Keratinocyte (primary cell): ENCODE measurements at regions not wholly inside any gene's neighbourhood (a gene's known extent, or its start where the extent isn't known, plus 50 kb on each side); places are given as distances from the start of the nearest gene placed in this dataset.

Experiments used
- DNase-seq: peaks from one replicate; pipeline ENCODE4 v3.0.0-alpha.2; 2011; ENCODE audit warnings: low read depth, missing footprints, low spot score
- FAIRE-seq: peaks from 2 replicates; lab custom pipeline; 2011; peaks lifted over from hg19 to GRCh38; lab: Jason Lieb, UNC
- H2AFZ ChIP-seq: 2 replicates; pipeline ENCODE4 v1.6.0; 2012; ENCODE audit warnings: low read length, control low read depth, inconsistent platforms; ENCODE audit not compliant: control insufficient read depth
- H3K27ac ChIP-seq: 2 replicates; pipeline ENCODE4 v1.5.1; 2011; ENCODE audit warnings: low read length; ENCODE audit not compliant: control insufficient read depth, insufficient read depth
- H3K27me3 ChIP-seq: 3 replicates; pipeline ENCODE4 v1.6.0; 2011; ENCODE audit warnings: low read length; ENCODE audit not compliant: control insufficient read depth, insufficient read depth; ENCODE audit errors: extremely low read depth
- H3K36me3 ChIP-seq, 2 experiments: 2 replicates in 1 of 2; 3 replicates in 1 of 2; pipeline ENCODE4 v1.5.1; 2011; ENCODE audit warnings: low read length in 2 of 2, mild to moderate bottlenecking in 1 of 2; ENCODE audit not compliant: control insufficient read depth in 2 of 2, insufficient read depth in 2 of 2; ENCODE audit errors: extremely low read depth in 1 of 2
- H3K4me1 ChIP-seq: 3 replicates; pipeline ENCODE4 v1.5.1; 2011; ENCODE audit warnings: low read length; ENCODE audit not compliant: control insufficient read depth, insufficient read depth; ENCODE audit errors: extremely low read depth
- H3K4me2 ChIP-seq: 3 replicates; pipeline ENCODE4 v1.6.0; 2011; ENCODE audit warnings: low read depth, low read length; ENCODE audit not compliant: control insufficient read depth, insufficient read depth; ENCODE audit errors: extremely low read depth
- H3K4me3 ChIP-seq, 3 experiments: fragments of 200-600 bp in 1 of 3; sonication (generic) in 1 of 3; 2 replicates in 2 of 3; 3 replicates in 1 of 3; pipeline ENCODE4 v1.5.1; 2011 to 2016; ENCODE audit warnings: low read length in 3 of 3, mild to moderate bottlenecking in 3 of 3, control low read depth in 2 of 3, inconsistent platforms in 1 of 3, low read depth in 1 of 3, mixed read lengths in 1 of 3, mixed run types in 1 of 3, moderate library complexity in 1 of 3; ENCODE audit not compliant: control insufficient read depth in 2 of 3, insufficient read depth in 2 of 3; ENCODE audit errors: extremely low read depth in 1 of 3
- H3K79me2 ChIP-seq: 2 replicates; pipeline ENCODE4 v1.6.0; 2012; ENCODE audit warnings: low read length; ENCODE audit not compliant: control insufficient read depth, insufficient read depth
- H3K9ac ChIP-seq: 3 replicates; pipeline ENCODE4 v1.6.0; 2011; ENCODE audit warnings: low read length; ENCODE audit not compliant: control insufficient read depth, insufficient read depth; ENCODE audit errors: extremely low read depth
- H3K9me1 ChIP-seq: 3 replicates; pipeline ENCODE4 v1.6.0; 2011; ENCODE audit warnings: low read length; ENCODE audit not compliant: control insufficient read depth, insufficient read depth; ENCODE audit errors: extremely low read depth
- H3K9me3 ChIP-seq: 2 replicates; pipeline ENCODE4 v1.5.1; 2012; ENCODE audit warnings: low read depth, low read length; ENCODE audit not compliant: control insufficient read depth
- H4K20me1 ChIP-seq: 3 replicates; pipeline ENCODE4 v1.6.0; 2011; ENCODE audit warnings: low read length; ENCODE audit not compliant: control insufficient read depth, insufficient read depth; ENCODE audit errors: extremely low read depth
- CTCF ChIP-seq, 3 experiments: IDR thresholded peaks in 1 of 3; conservative IDR thresholded peaks in 1 of 3; optimal IDR thresholded peaks in 1 of 3; 2 replicates in 2 of 3; 3 replicates in 1 of 3; pipeline versions ENCODE3 to v1.5.1; 2011; ENCODE audit warnings: low read length in 3 of 3, mild to moderate bottlenecking in 3 of 3, moderate library complexity in 2 of 3, control low read depth in 1 of 3, inconsistent platforms in 1 of 3; ENCODE audit not compliant: insufficient read depth in 2 of 3; ENCODE audit errors: extremely low read depth in 1 of 3
- EZH2 ChIP-seq: IDR thresholded peaks from one replicate; pipeline ENCODE4 v1.6.1; 2012; ENCODE audit warnings: inconsistent platforms, mild to moderate bottlenecking, low read length, moderate library complexity
- dilution Hi-C: fragments of 300-500 bp; cut with MboI; formaldehyde crosslinking; loops from one replicate; pipeline ENCODE4 v1.7.0; 2020; ENCODE audit warnings: low sequenced_read_pairs; ENCODE audit not compliant: extremely low pct_ligation_motif_present

- Histone ChIP-seq H3K9me1 (no peaks in the 10 kb centered on the region), H4K20me1 (no peaks in the 10 kb centered on the region), H3K27me3 (no peaks in the 10 kb centered on the region), H3K9ac (no peak overlapping the region), H3K27ac (no peak overlapping the region), H3K4me1 (no peaks in the 10 kb centered on the region), H3K36me3 (no peaks in the 10 kb centered on the region), H3K4me3 (no peak overlapping the region), H3K79me2 (no peaks in the 10 kb centered on the region), H3K9me3 (no peaks in the 10 kb centered on the region), H2AFZ (no peak overlapping the region), H3K4me2 (no peak overlapping the region)
- FAIRE-seq (no peak), DNase-seq (no peak)
- no peak for TF ChIP-seq EZH2
- TF ChIP-seq CTCF (optimal IDR thresholded peaks at IDR 0.05 in 1 of 3, IDR thresholded peaks at IDR 0.05 in 1 of 3, conservative IDR thresholded peaks at IDR 0.05 in 1 of 3; ENCODE audit: extremely low read depth in 1 of 3, insufficient read depth in 2 of 3, low read length in 3 of 3): no peak
- dilution Hi-C loops: no loop called here
Observed at GRCh38 chr4:181106398-181106797, 1136.8 kb upstream of the TENM3 start.

GRCh38 chr4:181108237-181108636 is 1135.0 kb upstream of the TENM3 start:
- H4K20me1 ChIP-seq: no peaks in the 10 kb centered on the region
- H3K4me1 ChIP-seq: no peaks in the 10 kb centered on the region
- H3K9me3 ChIP-seq: no peaks in the 10 kb centered on the region
- dilution Hi-C loops: no loop called here
- H3K36me3 ChIP-seq: no peaks in the 10 kb centered on the region
- TF ChIP-seq EZH2: no peak
- TF ChIP-seq CTCF (optimal IDR thresholded peaks at IDR 0.05 in 1 of 3, IDR thresholded peaks at IDR 0.05 in 1 of 3, conservative IDR thresholded peaks at IDR 0.05 in 1 of 3; ENCODE audit: extremely low read depth in 1 of 3, insufficient read depth in 2 of 3, low read length in 3 of 3): no peak
- no peak overlapping the region for H3K9ac ChIP-seq
- no peak overlapping the region for H3K4me2 ChIP-seq
- H3K79me2 ChIP-seq: no peaks in the 10 kb centered on the region
- FAIRE-seq (no peak), DNase-seq (no peak)
- H3K27me3 ChIP-seq: no peaks in the 10 kb centered on the region
- no peak overlapping the region for H2AFZ ChIP-seq
- no peak overlapping the region for H3K27ac ChIP-seq
- no peak overlapping the region for H3K4me3 ChIP-seq
- no peaks in the 10 kb centered on the region for H3K9me1 ChIP-seq
